CD4-positive, alpha-beta T cell (primary cell): ENCODE measurements at regions not wholly inside any gene's neighbourhood (a gene's known extent, or its start where the extent isn't known, plus 50 kb on each side); places are given as distances from the start of the nearest gene placed in this dataset.

Experiments
- ATAC-seq: fragments of 200-7000 bp; cut with Tn5 transposase; one replicate; pipeline ENCODE4 v1.10.0; 2022; ENCODE audit warnings: mild to moderate bottlenecking; ENCODE audit not compliant: poor library complexity
- CTCF ChIA-PET: fragments of 350-600 bp; sonication (Branson Sonifier 250); formaldehyde crosslinking; loops from one replicate; lab custom pipeline; 2021; ENCODE audit warnings: antibody characterized with exemption, inconsistent platforms; lab: Charles Lee
- POLR2A ChIA-PET: fragments of 350-600 bp; sonication (Branson Sonifier 250); formaldehyde crosslinking; loops from one replicate; lab custom pipeline; 2021; ENCODE audit warnings: antibody characterized with exemption, inconsistent platforms; lab: Charles Lee
- DNase-seq, 14 experiments: peaks; one replicate each; pipeline ENCODE4 v3.0.0-alpha.2; 2013 to 2020; ENCODE audit warnings: mixed read lengths in 2 of 14
- H3K27ac ChIP-seq, 2 donors: one replicate each; pipeline versions ENCODE4 v1.5.1 to v1.7.0; 2013; ENCODE audit warnings: low read length in 2 of 2, low read depth in 1 of 2, mild to moderate bottlenecking in 1 of 2
- H3K27me3 ChIP-seq, 2 experiments: 1 replicate in 1 of 2; 2 replicates in 1 of 2; pipeline versions ENCODE4 v1.6.1 to v1.7.0; 2013; ENCODE audit warnings: low read length in 2 of 2, control low read depth in 1 of 2, mild to moderate bottlenecking in 1 of 2, moderate library complexity in 1 of 2; ENCODE audit not compliant: insufficient read depth in 2 of 2, control insufficient read depth in 1 of 2
- H3K36me3 ChIP-seq: one replicate; pipeline ENCODE4 v1.6.1; 2013; ENCODE audit warnings: low read length, control low read depth; ENCODE audit not compliant: insufficient read depth
- H3K4me1 ChIP-seq: one replicate; pipeline ENCODE4 v1.6.1; 2013; ENCODE audit warnings: low read length, control low read depth; ENCODE audit not compliant: insufficient read depth
- H3K4me3 ChIP-seq: one replicate; pipeline ENCODE4 v1.5.1; 2013; ENCODE audit warnings: mild to moderate bottlenecking, low read length, moderate library complexity
- H3K9me3 ChIP-seq, 2 experiments: 1 replicate in 1 of 2; 2 replicates in 1 of 2; pipeline versions ENCODE4 v1.6.1 to v1.7.0; 2013; ENCODE audit warnings: low read length in 2 of 2, mild to moderate bottlenecking in 2 of 2, control low read depth in 1 of 2, moderate library complexity in 1 of 2; ENCODE audit not compliant: control insufficient read depth in 1 of 2, insufficient read depth in 1 of 2
- H3K27ac Mint-ChIP-seq: one replicate; pipeline ENCODE4 v1.8.0; 2020; ENCODE audit warnings: mixed read lengths
- H3K27me3 Mint-ChIP-seq: one replicate; pipeline ENCODE4 v1.8.0; 2021; ENCODE audit warnings: mixed read lengths
- H3K36me3 Mint-ChIP-seq: one replicate; pipeline ENCODE4 v1.8.0; 2021; ENCODE audit warnings: low read depth, mixed read lengths
- H3K4me1 Mint-ChIP-seq: one replicate; pipeline ENCODE4 v1.8.0; 2021; ENCODE audit warnings: low read depth, mixed read lengths
- H3K4me3 Mint-ChIP-seq: one replicate; pipeline ENCODE4 v1.8.0; 2020; ENCODE audit warnings: mild to moderate bottlenecking, mixed read lengths
- H3K9me3 Mint-ChIP-seq: one replicate; pipeline ENCODE4 v1.8.0; 2020; ENCODE audit warnings: mixed read lengths
- intact Hi-C, 2 experiments: fragments of 100-400 bp; cut with DNase I in 1 of 2; cut with micrococcal nuclease in 1 of 2; formaldehyde crosslinking; loops; one replicate each; pipeline versions ENCODE4 v1.15.1 to v1.9.0; 2023 to 2025; cut with DNase I, micrococcal nuclease
- TF ChIP-seq, protein P1 (sequence below): fragments of 200-600 bp; IDR thresholded peaks from one replicate; pipeline ENCODE4 v1.8.0; 2022; ENCODE audit warnings: antibody characterized with exemption, mild to moderate bottlenecking

DNA sequence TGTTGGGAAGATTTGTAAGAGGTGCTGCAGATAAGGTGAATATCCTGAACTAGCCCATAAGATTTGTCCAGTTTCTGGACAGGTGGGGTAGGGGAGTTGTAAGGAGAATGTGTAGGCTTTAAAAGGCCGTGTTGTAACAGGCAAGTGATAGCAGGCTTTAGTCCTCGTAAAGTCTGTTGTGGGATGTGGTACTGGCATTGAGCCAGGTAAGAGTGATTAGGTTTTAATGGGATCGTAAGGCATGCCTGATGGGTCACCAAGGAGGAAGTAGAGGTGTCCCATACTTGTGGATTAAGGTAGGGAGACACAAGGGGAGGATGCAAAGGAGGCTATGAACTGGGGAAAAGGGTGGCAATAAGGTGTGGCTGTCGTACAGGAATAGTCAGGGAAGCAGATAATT lies 256.9 kb upstream of the DKK2 start:
- POLR2A ChIA-PET = no interaction called here

DNA sequence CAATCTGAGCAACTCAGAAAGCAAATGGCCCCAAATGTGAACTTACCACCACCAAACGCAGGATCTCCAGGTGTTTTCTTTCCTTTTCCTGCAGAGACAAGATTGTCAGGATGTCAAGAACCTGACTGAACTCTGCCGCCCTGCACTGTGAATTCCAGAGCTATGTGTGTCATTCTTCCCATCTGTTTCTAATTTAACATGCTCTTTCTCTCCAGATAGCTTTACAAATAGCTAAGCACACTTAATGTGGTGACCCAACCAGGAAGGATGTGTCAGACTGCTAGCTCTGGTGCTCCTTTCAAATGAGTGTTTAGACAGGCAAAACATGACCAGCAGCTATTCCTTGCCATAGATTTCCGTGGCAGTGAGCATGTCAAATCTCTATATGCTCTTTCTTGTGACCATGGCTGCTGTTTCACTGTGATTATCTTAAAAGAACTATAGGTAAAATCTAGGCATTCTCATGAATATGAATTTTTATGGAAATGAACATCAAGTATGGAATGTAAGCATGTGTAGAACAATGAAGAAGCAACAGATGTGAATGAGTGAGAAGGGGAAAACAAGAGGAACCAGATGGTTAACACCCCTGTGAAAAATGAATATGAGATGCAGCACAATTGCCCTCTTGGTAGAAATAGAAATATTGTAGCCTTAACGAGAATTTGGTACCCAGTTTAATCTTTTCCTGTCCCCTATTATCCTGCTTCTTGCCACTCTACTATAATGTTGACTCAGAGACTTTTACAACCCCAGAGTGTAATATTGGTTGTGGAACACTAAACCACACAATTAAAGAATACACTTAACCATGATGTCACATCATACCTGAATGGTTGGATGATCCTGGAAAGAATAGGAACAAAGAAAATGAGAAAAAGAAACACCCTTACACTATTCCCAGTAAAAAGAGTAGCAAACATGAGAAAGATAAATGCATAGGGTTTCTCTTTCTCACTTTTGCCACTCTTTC lies 247.8 kb upstream of the DKK2 start:
- no peaks in the 10 kb centered on the region for H3K27me3 Mint-ChIP-seq
- Histone ChIP-seq H3K27ac (no peak overlapping the region), H3K4me1 (no peaks in the 10 kb centered on the region), H3K9me3 (no peaks in the 10 kb centered on the region), H3K27me3 (no peaks in the 10 kb centered on the region), H3K36me3 (no peaks in the 10 kb centered on the region), H3K4me3 (no peak overlapping the region)
- no peaks in the 10 kb centered on the region for H3K4me1 Mint-ChIP-seq
- ChIA-PET POLR2A (no interaction called here), CTCF (no interaction called here)
- intact Hi-C loops = no loop called here
- H3K36me3 Mint-ChIP-seq = no peaks in the 10 kb centered on the region
- H3K4me3 Mint-ChIP-seq = no peak overlapping the region
- no peak overlapping the region for H3K27ac Mint-ChIP-seq
- ATAC-seq (no peak), DNase-seq (no peak)
- TF ChIP-seq, protein P1, sequence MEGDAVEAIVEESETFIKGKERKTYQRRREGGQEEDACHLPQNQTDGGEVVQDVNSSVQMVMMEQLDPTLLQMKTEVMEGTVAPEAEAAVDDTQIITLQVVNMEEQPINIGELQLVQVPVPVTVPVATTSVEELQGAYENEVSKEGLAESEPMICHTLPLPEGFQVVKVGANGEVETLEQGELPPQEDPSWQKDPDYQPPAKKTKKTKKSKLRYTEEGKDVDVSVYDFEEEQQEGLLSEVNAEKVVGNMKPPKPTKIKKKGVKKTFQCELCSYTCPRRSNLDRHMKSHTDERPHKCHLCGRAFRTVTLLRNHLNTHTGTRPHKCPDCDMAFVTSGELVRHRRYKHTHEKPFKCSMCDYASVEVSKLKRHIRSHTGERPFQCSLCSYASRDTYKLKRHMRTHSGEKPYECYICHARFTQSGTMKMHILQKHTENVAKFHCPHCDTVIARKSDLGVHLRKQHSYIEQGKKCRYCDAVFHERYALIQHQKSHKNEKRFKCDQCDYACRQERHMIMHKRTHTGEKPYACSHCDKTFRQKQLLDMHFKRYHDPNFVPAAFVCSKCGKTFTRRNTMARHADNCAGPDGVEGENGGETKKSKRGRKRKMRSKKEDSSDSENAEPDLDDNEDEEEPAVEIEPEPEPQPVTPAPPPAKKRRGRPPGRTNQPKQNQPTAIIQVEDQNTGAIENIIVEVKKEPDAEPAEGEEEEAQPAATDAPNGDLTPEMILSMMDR = no peak
- no peaks in the 10 kb centered on the region for H3K9me3 Mint-ChIP-seq

More for the DNA sequence above, 256.9 kb upstream of the DKK2 start:
- Mint-ChIP-seq H3K4me3 (no peak overlapping the region), H3K36me3 (no peaks in the 10 kb centered on the region), H3K27me3 (peaks cover 5% of the 10 kb centered on the region), H3K4me1 (no peaks in the 10 kb centered on the region), H3K9me3 (peaks cover 3% of the 10 kb centered on the region), H3K27ac (no peak overlapping the region)
- H3K36me3 ChIP-seq = no peaks in the 10 kb centered on the region
- no peak overlapping the region for H3K27ac ChIP-seq
- TF ChIP-seq, protein P1 = no peak
- intact Hi-C loops = no loop called here
- no peaks in the 10 kb centered on the region for H3K4me1 ChIP-seq
- no peaks in the 10 kb centered on the region for H3K9me3 ChIP-seq
- no peak for DNase-seq
- CTCF ChIA-PET = no interaction called here
- H3K4me3 ChIP-seq = no peak overlapping the region
- ATAC-seq = no peak
- H3K27me3 ChIP-seq = no peaks in the 10 kb centered on the region

DNA sequence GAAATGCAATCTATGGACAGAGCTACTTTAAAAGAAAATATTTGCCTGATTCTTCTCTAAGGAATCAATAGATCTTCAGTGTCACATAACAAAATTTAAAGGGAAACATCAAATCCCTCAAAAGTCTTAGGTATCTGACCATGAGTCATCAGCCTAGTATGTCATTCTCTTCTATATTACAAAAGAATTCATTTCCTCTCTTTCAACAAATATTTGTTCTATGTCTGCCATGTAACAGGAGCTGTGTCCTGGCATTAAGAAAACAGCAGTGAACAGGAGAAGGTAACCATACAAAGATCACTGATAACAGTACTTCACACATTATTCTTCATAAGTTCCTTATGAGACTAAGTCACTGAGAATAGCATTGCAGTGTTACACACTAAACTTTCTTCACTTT lies 243.6 kb upstream of the DKK2 start:
- Mint-ChIP-seq H3K36me3 (no peaks in the 10 kb centered on the region), H3K27me3 (no peaks in the 10 kb centered on the region), H3K4me3 (no peak overlapping the region), H3K9me3 (no peaks in the 10 kb centered on the region), H3K4me1 (no peaks in the 10 kb centered on the region), H3K27ac (no peak overlapping the region)
- ATAC-seq = no peak
- POLR2A ChIA-PET = no interaction called here
- CTCF ChIA-PET = no interaction called here
- Histone ChIP-seq H3K9me3 (no peaks in the 10 kb centered on the region), H3K4me3 (no peak overlapping the region), H3K27me3 (no peaks in the 10 kb centered on the region), H3K4me1 (no peaks in the 10 kb centered on the region), H3K27ac (no peak overlapping the region), H3K36me3 (no peaks in the 10 kb centered on the region)
- DNase-seq = no peak
- TF ChIP-seq, protein P1 = no peak
- intact Hi-C loops = no loop called here
